ENCODE measurements at regions not wholly inside any gene's neighbourhood (a gene's known extent, or its start where the extent isn't known, plus 50 kb on each side); places are given as distances from the start of the nearest gene placed in this dataset.
"Not testable (repeated sequence)": the region's sequence is repeated elsewhere in the genome, so short reads cannot be mapped to it uniquely, and the experiment has no call there.

GRCh38 chr11:107257710-107258109 lies 199.9 kb downstream of the CWF19L2 start:
- FAIRE-seq = no peak

GRCh38 chr11:107253661-107254060 lies 204.0 kb downstream of the CWF19L2 start:
- not testable (repeated sequence) for DNase-seq (ENCODE audit: insufficient read length, low spot score); FAIRE-seq

More at GRCh38 chr11:107257710-107258109, 199.9 kb downstream of the CWF19L2 start:
- no peak for TF ChIP-seq POLR2A (IDR thresholded peaks at IDR 0.05; ENCODE audit: low read depth, low read length)
- no peak for TF ChIP-seq POU2F2 (IDR thresholded peaks at IDR 0.05; ENCODE audit: low read depth, low read length)
- TF ChIP-seq TAF1 (IDR thresholded peaks at IDR 0.05; ENCODE audit: low read depth, low read length) = no peak
- TF ChIP-seq SPI1 (IDR thresholded peaks at IDR 0.05; ENCODE audit: low read depth, low read length) = no peak
- TF ChIP-seq POLR2AphosphoS5 (IDR thresholded peaks at IDR 0.05; ENCODE audit: low read depth, low read length) = no peak
- TF ChIP-seq PAX5 (IDR thresholded peaks at IDR 0.05; ENCODE audit: insufficient read depth, low read length, severe bottlenecking) = no peak
- no peak for DNase-seq (ENCODE audit: insufficient read length, low spot score)

- no peak for FAIRE-seq
- no peak for DNase-seq (ENCODE audit: insufficient read length, low spot score)
- TF ChIP-seq POU2F2 (IDR thresholded peaks at IDR 0.05; ENCODE audit: low read depth, low read length) (peak; percentile 87; the same call in 1 of the 2 replicates), POLR2AphosphoS5 (IDR thresholded peaks at IDR 0.05; ENCODE audit: low read depth, low read length) (no peak)
Measured at GRCh38 chr11:107252429-107253161, 205.0 kb downstream of the CWF19L2 start.

GRCh38 chr11:107251298-107251697 lies 206.3 kb downstream of the CWF19L2 start:
- no peak for DNase-seq (ENCODE audit: insufficient read length, low spot score)

GRCh38 chr11:107250017-107250416 lies 207.6 kb downstream of the CWF19L2 start:
- FAIRE-seq = no peak
- TF ChIP-seq SPI1 (IDR thresholded peaks at IDR 0.05; ENCODE audit: low read depth, low read length) (no peak), TAF1 (IDR thresholded peaks at IDR 0.05; ENCODE audit: low read depth, low read length) (no peak), POLR2A (IDR thresholded peaks at IDR 0.05; ENCODE audit: low read depth, low read length) (no peak), PAX5 (IDR thresholded peaks at IDR 0.05; ENCODE audit: insufficient read depth, low read length, severe bottlenecking) (no peak), POU2F2 (IDR thresholded peaks at IDR 0.05; ENCODE audit: low read depth, low read length) (no peak), POLR2AphosphoS5 (IDR thresholded peaks at IDR 0.05; ENCODE audit: low read depth, low read length) (no peak)
- DNase-seq (ENCODE audit: insufficient read length, low spot score) = no peak

More at GRCh38 chr11:107251298-107251697, 206.3 kb downstream of the CWF19L2 start:
- no peak for FAIRE-seq
- no peak for TF ChIP-seq SPI1 (IDR thresholded peaks at IDR 0.05; ENCODE audit: low read depth, low read length)
- no peak for TF ChIP-seq POU2F2 (IDR thresholded peaks at IDR 0.05; ENCODE audit: low read depth, low read length)
- no peak for TF ChIP-seq TAF1 (IDR thresholded peaks at IDR 0.05; ENCODE audit: low read depth, low read length)
- TF ChIP-seq PAX5 (IDR thresholded peaks at IDR 0.05; ENCODE audit: insufficient read depth, low read length, severe bottlenecking) = no peak
- TF ChIP-seq POLR2A (IDR thresholded peaks at IDR 0.05; ENCODE audit: low read depth, low read length) = no peak
- TF ChIP-seq POLR2AphosphoS5 (IDR thresholded peaks at IDR 0.05; ENCODE audit: low read depth, low read length) = no peak

GRCh38 chr11:107249054-107249453 lies 208.6 kb downstream of the CWF19L2 start:
- TF ChIP-seq SPI1 (IDR thresholded peaks at IDR 0.05; ENCODE audit: low read depth, low read length) (peak; percentile 20; the same call in 1 of the 2 replicates), POU2F2 (IDR thresholded peaks at IDR 0.05; ENCODE audit: low read depth, low read length) (no peak)
- no peak for FAIRE-seq

GRCh38 chr11:107247167-107247861 lies 210.3 kb downstream of the CWF19L2 start:
- TF ChIP-seq POLR2A (IDR thresholded peaks at IDR 0.05; ENCODE audit: low read depth, low read length) = no peak
- no peak for TF ChIP-seq PAX5 (IDR thresholded peaks at IDR 0.05; ENCODE audit: insufficient read depth, low read length, severe bottlenecking)
- TF ChIP-seq TAF1 (IDR thresholded peaks at IDR 0.05; ENCODE audit: low read depth, low read length) = no peak
- TF ChIP-seq POLR2AphosphoS5 (IDR thresholded peaks at IDR 0.05; ENCODE audit: low read depth, low read length) = no peak
- TF ChIP-seq SPI1 (IDR thresholded peaks at IDR 0.05; ENCODE audit: low read depth, low read length) = no peak
- TF ChIP-seq POU2F2 (IDR thresholded peaks at IDR 0.05; ENCODE audit: low read depth, low read length) = no peak
- FAIRE-seq (no peak), DNase-seq (ENCODE audit: insufficient read length, low spot score) (no peak)

More at GRCh38 chr11:107249054-107249453, 208.6 kb downstream of the CWF19L2 start:
- no peak for DNase-seq (ENCODE audit: insufficient read length, low spot score)

GRCh38 chr11:107243929-107244328 lies 213.7 kb downstream of the CWF19L2 start:
- FAIRE-seq = no peak

GRCh38 chr11:107232451-107232850 lies 214.2 kb upstream of the GUCY1A2 start:
- FAIRE-seq (no peak), DNase-seq (ENCODE audit: insufficient read length, low spot score) (no peak)
- TF ChIP-seq POU2F2 (IDR thresholded peaks at IDR 0.05; ENCODE audit: low read depth, low read length) (no peak), SPI1 (IDR thresholded peaks at IDR 0.05; ENCODE audit: low read depth, low read length) (no peak), PAX5 (IDR thresholded peaks at IDR 0.05; ENCODE audit: insufficient read depth, low read length, severe bottlenecking) (no peak), TAF1 (IDR thresholded peaks at IDR 0.05; ENCODE audit: low read depth, low read length) (no peak), POLR2AphosphoS5 (IDR thresholded peaks at IDR 0.05; ENCODE audit: low read depth, low read length) (no peak), POLR2A (IDR thresholded peaks at IDR 0.05; ENCODE audit: low read depth, low read length) (no peak)

More at GRCh38 chr11:107243929-107244328, 213.7 kb downstream of the CWF19L2 start:
- DNase-seq (ENCODE audit: insufficient read length, low spot score) = no peak
- no peak for TF ChIP-seq SPI1 (IDR thresholded peaks at IDR 0.05; ENCODE audit: low read depth, low read length)
- no peak for TF ChIP-seq POU2F2 (IDR thresholded peaks at IDR 0.05; ENCODE audit: low read depth, low read length)
- TF ChIP-seq PAX5 (IDR thresholded peaks at IDR 0.05; ENCODE audit: insufficient read depth, low read length, severe bottlenecking) = no peak
- no peak for TF ChIP-seq TAF1 (IDR thresholded peaks at IDR 0.05; ENCODE audit: low read depth, low read length)
- no peak for TF ChIP-seq POLR2AphosphoS5 (IDR thresholded peaks at IDR 0.05; ENCODE audit: low read depth, low read length)
- TF ChIP-seq POLR2A (IDR thresholded peaks at IDR 0.05; ENCODE audit: low read depth, low read length) = no peak

- DNase-seq (ENCODE audit: insufficient read length, low spot score) (no peak), FAIRE-seq (no peak)
- TF ChIP-seq PAX5 (IDR thresholded peaks at IDR 0.05; ENCODE audit: insufficient read depth, low read length, severe bottlenecking) (no peak), TAF1 (IDR thresholded peaks at IDR 0.05; ENCODE audit: low read depth, low read length) (no peak), POLR2A (IDR thresholded peaks at IDR 0.05; ENCODE audit: low read depth, low read length) (no peak), POU2F2 (IDR thresholded peaks at IDR 0.05; ENCODE audit: low read depth, low read length) (no peak), POLR2AphosphoS5 (IDR thresholded peaks at IDR 0.05; ENCODE audit: low read depth, low read length) (no peak), SPI1 (IDR thresholded peaks at IDR 0.05; ENCODE audit: low read depth, low read length) (no peak)
Measured at GRCh38 chr11:107224836-107225235, 206.6 kb upstream of the GUCY1A2 start.
